ENCODE measurements at regions not wholly inside any gene's neighbourhood (a gene's known extent, or its start where the extent isn't known, plus 50 kb on each side); places are given as distances from the start of the nearest gene placed in this dataset.

DNA sequence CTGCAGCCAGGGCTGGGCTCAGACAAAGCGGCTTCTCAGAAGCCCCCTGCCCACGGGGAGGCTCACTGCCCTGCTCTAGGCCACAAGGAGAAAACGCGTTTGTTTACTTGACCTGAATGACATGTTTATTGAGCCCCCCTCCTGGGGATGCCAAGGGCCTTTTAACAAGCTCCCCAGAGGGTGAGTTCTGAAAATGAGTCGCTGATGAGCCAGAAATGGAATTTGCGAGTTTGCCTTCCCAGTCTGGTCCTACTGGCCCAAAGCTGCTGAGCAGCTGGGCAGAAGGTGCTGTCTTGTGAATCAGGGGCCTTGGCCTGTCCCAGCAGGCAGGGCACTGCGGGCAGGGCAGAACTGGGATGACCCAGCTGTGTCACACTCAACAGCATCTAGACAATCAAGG, 120.6 kb downstream of the SYF2 start:
- Histone ChIP-seq H3K36me3 (ENCODE audit: control insufficient read depth, insufficient read depth, low read length) (no peaks in the 10 kb centered on the region), H3K27me3 (ENCODE audit: control insufficient read depth, insufficient read depth, low read length) (no peaks in the 10 kb centered on the region; the same call in 1 of the 2 replicates), H3K4me1 (ENCODE audit: control insufficient read depth, insufficient read depth, low read length) (no peaks in the 10 kb centered on the region), H3K4me3 (ENCODE audit: low read depth in 2 of 2, low read length in 2 of 2) (no peak overlapping the region), H3K9me3 (ENCODE audit: control insufficient read depth, insufficient read depth, low read depth, low read length) (no peaks in the 10 kb centered on the region), H3K27ac (ENCODE audit: low read length) (no peak overlapping the region)
- in situ Hi-C loops (cut with HindIII; ENCODE audit: low pct_unique_long_range_greater_than_20kb, low sequenced_read_pairs) = no loop called here
- no peak for ATAC-seq
- CTCF ChIA-PET = interaction anchor here (1.2 kb wide), 1 partner anchor 94 kb away, joined by 3 read pairs; no protein-coding TSS in a partner anchor
- intact Hi-C loops (cut with micrococcal nuclease; ENCODE audit: unreplicated experiment) = loop anchor here (10.0 kb wide), 1 partner anchor 93 kb away; no protein-coding TSS in a partner anchor
- POLR2A ChIA-PET = no interaction called here
- no peak for DNase-seq (ENCODE audit: low read depth, low spot score)
- no TSS peak for BruUV-seq (replicated peaks)
- TF ChIP-seq, protein P1, sequence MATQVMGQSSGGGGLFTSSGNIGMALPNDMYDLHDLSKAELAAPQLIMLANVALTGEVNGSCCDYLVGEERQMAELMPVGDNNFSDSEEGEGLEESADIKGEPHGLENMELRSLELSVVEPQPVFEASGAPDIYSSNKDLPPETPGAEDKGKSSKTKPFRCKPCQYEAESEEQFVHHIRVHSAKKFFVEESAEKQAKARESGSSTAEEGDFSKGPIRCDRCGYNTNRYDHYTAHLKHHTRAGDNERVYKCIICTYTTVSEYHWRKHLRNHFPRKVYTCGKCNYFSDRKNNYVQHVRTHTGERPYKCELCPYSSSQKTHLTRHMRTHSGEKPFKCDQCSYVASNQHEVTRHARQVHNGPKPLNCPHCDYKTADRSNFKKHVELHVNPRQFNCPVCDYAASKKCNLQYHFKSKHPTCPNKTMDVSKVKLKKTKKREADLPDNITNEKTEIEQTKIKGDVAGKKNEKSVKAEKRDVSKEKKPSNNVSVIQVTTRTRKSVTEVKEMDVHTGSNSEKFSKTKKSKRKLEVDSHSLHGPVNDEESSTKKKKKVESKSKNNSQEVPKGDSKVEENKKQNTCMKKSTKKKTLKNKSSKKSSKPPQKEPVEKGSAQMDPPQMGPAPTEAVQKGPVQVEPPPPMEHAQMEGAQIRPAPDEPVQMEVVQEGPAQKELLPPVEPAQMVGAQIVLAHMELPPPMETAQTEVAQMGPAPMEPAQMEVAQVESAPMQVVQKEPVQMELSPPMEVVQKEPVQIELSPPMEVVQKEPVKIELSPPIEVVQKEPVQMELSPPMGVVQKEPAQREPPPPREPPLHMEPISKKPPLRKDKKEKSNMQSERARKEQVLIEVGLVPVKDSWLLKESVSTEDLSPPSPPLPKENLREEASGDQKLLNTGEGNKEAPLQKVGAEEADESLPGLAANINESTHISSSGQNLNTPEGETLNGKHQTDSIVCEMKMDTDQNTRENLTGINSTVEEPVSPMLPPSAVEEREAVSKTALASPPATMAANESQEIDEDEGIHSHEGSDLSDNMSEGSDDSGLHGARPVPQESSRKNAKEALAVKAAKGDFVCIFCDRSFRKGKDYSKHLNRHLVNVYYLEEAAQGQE (IDR thresholded peaks at IDR 0.05; ENCODE audit: insufficient read depth in 1 of 2, low read depth in 2 of 2, low read length in 1 of 2) = no peak
- TF ChIP-seq POLR2AphosphoS5 (IDR thresholded peaks at IDR 0.05; ENCODE audit: low read depth, low read length) = no peak
- TF ChIP-seq SIN3A (IDR thresholded peaks at IDR 0.05; ENCODE audit: borderline replicate concordance, insufficient read depth, low read depth, low read length) = no peak
- no peak for TF ChIP-seq TCF7L2 (IDR thresholded peaks at IDR 0.05; ENCODE audit: low read depth, low read length)
- TF ChIP-seq, protein P2, sequence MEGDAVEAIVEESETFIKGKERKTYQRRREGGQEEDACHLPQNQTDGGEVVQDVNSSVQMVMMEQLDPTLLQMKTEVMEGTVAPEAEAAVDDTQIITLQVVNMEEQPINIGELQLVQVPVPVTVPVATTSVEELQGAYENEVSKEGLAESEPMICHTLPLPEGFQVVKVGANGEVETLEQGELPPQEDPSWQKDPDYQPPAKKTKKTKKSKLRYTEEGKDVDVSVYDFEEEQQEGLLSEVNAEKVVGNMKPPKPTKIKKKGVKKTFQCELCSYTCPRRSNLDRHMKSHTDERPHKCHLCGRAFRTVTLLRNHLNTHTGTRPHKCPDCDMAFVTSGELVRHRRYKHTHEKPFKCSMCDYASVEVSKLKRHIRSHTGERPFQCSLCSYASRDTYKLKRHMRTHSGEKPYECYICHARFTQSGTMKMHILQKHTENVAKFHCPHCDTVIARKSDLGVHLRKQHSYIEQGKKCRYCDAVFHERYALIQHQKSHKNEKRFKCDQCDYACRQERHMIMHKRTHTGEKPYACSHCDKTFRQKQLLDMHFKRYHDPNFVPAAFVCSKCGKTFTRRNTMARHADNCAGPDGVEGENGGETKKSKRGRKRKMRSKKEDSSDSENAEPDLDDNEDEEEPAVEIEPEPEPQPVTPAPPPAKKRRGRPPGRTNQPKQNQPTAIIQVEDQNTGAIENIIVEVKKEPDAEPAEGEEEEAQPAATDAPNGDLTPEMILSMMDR (IDR thresholded peaks at IDR 0.05) = no peak

DNA sequence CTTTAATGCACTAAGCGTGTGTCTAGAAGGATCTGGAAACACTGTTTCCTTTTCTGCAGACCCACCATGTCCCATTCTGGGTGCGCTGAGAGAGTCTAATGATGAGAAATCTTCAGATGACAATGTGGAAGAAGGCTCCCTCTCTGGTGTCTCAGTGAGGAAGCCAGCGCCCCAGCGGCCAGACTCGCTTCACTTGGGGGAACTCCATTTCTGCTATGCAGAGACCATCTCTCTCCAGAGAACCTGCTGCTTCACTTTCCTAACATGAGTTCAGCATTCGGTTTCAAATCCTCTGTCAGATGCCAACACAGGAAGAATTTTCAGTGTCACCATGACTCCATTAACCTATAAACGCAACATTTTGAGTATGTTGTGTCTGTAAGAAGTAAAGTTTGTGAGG, 121.8 kb downstream of the SYF2 start:
- intact Hi-C loops (cut with micrococcal nuclease; ENCODE audit: unreplicated experiment) (loop anchor here (10.0 kb wide), 1 partner anchor 94 kb away; no protein-coding TSS in a partner anchor), in situ Hi-C loops (cut with HindIII; ENCODE audit: low pct_unique_long_range_greater_than_20kb, low sequenced_read_pairs) (no loop called here)
- no TSS peak for BruUV-seq (replicated peaks)
- CTCF ChIA-PET = no interaction called here
- TF ChIP-seq, protein P1 (IDR thresholded peaks at IDR 0.05; ENCODE audit: insufficient read depth in 1 of 2, low read depth in 2 of 2, low read length in 1 of 2) = no peak
- TF ChIP-seq TCF7L2 (IDR thresholded peaks at IDR 0.05; ENCODE audit: low read depth, low read length) = no peak
- no peaks in the 10 kb centered on the region for H3K36me3 ChIP-seq (ENCODE audit: control insufficient read depth, insufficient read depth, low read length)
- no peak overlapping the region for H3K4me3 ChIP-seq (ENCODE audit: low read depth in 2 of 2, low read length in 2 of 2)
- no peaks in the 10 kb centered on the region for H3K4me1 ChIP-seq (ENCODE audit: control insufficient read depth, insufficient read depth, low read length)
- H3K27me3 ChIP-seq (ENCODE audit: control insufficient read depth, insufficient read depth, low read length) = no peaks in the 10 kb centered on the region; the same call in 1 of the 2 replicates
- H3K9me3 ChIP-seq (ENCODE audit: control insufficient read depth, insufficient read depth, low read depth, low read length) = no peaks in the 10 kb centered on the region
- DNase-seq (ENCODE audit: low read depth, low spot score) (no peak), ATAC-seq (no peak)
- H3K27ac ChIP-seq (ENCODE audit: low read length) = no peak overlapping the region
- POLR2A ChIA-PET = no interaction called here
